ENCODE measurements at regions not wholly inside any gene's neighbourhood (a gene's known extent, or its start where the extent isn't known, plus 50 kb on each side); places are given as distances from the start of the nearest gene placed in this dataset.

DNA sequence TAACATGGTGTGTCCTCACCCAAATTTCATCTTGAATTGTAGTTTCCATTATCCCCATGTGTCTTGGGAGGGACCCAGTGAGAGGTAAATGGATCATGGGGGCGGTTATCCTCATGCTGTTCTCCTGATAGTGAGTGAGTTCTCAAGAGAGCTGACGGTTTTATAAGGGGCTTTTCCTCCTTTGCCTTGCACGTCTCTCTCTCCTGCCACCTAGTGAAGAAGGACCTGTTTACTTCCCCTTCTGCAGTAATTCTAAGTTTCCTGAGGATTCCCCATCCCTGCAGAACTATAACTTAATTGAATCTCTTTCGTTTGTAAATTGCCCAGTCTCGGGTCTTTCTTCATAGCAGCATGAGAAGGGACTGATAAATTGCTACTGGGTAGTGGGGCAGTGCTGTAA lies 789.3 kb downstream of the FRK start:
- TF ChIP-seq EZH2phosphoT487 (IDR thresholded peaks at IDR 0.05): no peak
- TF ChIP-seq, protein P1, sequence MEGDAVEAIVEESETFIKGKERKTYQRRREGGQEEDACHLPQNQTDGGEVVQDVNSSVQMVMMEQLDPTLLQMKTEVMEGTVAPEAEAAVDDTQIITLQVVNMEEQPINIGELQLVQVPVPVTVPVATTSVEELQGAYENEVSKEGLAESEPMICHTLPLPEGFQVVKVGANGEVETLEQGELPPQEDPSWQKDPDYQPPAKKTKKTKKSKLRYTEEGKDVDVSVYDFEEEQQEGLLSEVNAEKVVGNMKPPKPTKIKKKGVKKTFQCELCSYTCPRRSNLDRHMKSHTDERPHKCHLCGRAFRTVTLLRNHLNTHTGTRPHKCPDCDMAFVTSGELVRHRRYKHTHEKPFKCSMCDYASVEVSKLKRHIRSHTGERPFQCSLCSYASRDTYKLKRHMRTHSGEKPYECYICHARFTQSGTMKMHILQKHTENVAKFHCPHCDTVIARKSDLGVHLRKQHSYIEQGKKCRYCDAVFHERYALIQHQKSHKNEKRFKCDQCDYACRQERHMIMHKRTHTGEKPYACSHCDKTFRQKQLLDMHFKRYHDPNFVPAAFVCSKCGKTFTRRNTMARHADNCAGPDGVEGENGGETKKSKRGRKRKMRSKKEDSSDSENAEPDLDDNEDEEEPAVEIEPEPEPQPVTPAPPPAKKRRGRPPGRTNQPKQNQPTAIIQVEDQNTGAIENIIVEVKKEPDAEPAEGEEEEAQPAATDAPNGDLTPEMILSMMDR (IDR thresholded peaks at IDR 0.05): peak; percentile 41
- DNase-seq (ENCODE audit: low spot score): peak; percentile 39
- Mint-ChIP-seq H3K27me3 (ENCODE audit: insufficient read depth, low read depth) (no peaks in the 10 kb centered on the region), H3K4me3 (no peak overlapping the region), H3K36me3 (no peaks in the 10 kb centered on the region), H3K4me1 (no peaks in the 10 kb centered on the region), H3K27ac (no peak overlapping the region), H3K9me3 (peaks cover 5% of the 10 kb centered on the region)
- Histone ChIP-seq H3K4me3 (no peak overlapping the region), H3K4me1 (peaks cover 3% of the 10 kb centered on the region), H3K9me3 (ENCODE audit: low read depth) (no peaks in the 10 kb centered on the region), H3K4me2 (no peak overlapping the region), H3K27ac (no peak overlapping the region), H3F3A (ENCODE audit: low read depth) (no peaks in the 10 kb centered on the region), H4K20me1 (ENCODE audit: low read depth) (no peaks in the 10 kb centered on the region), H3K79me2 (ENCODE audit: low read depth) (no peaks in the 10 kb centered on the region), H3K36me3 (no peaks in the 10 kb centered on the region), H3K9ac (no peak overlapping the region), H2AFZ (replicated peaks) (peak overlapping the region; percentile 46), H3K27me3 (no peaks in the 10 kb centered on the region)

DNA sequence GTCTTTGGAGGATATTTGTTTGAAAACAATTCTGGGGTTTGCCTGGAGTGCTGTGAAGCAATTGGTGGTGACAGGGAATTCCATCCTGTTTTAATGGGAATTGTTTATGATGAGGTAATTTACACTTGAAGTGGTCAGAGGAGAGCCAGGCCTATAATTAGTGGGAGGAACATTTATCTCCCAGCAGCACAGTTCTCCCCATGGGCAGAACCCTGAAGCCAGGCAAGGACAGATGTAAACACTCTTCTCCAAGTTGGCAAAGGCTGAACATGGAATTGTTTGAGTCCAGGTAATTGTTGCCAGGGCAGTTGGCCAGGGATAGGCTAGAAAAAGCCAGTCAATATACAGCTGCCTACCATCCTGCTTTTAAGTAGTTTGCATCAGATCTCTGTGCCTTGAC lies 789.7 kb downstream of the FRK start:
- H3K9me3 ChIP-seq (ENCODE audit: low read depth): no peaks in the 10 kb centered on the region
- Mint-ChIP-seq H3K36me3 (no peaks in the 10 kb centered on the region), H3K4me1 (no peaks in the 10 kb centered on the region), H3K27ac (no peak overlapping the region), H3K4me3 (no peak overlapping the region), H3K9me3 (peaks cover 5% of the 10 kb centered on the region), H3K27me3 (ENCODE audit: insufficient read depth, low read depth) (no peaks in the 10 kb centered on the region)
- H2AFZ ChIP-seq (replicated peaks): peak overlapping the region; percentile 46
- H4K20me1 ChIP-seq (ENCODE audit: low read depth): no peaks in the 10 kb centered on the region
- H3K9ac ChIP-seq: no peak overlapping the region
- no peak overlapping the region for H3K4me2 ChIP-seq
- H3F3A ChIP-seq (ENCODE audit: low read depth): no peaks in the 10 kb centered on the region
- H3K4me3 ChIP-seq: no peak overlapping the region
- no peaks in the 10 kb centered on the region for H3K36me3 ChIP-seq
- H3K79me2 ChIP-seq (ENCODE audit: low read depth): no peaks in the 10 kb centered on the region
- TF ChIP-seq EZH2 (IDR thresholded peaks at IDR 0.05): no peak
- no peak for TF ChIP-seq EZH2phosphoT487 (IDR thresholded peaks at IDR 0.05)
- TF ChIP-seq, protein P1 (IDR thresholded peaks at IDR 0.05): no peak
- peaks cover 3% of the 10 kb centered on the region for H3K4me1 ChIP-seq
- H3K27ac ChIP-seq: no peak overlapping the region
- H3K27me3 ChIP-seq: no peaks in the 10 kb centered on the region
- no peak for DNase-seq (ENCODE audit: low spot score)

GRCh38 chr6:115241373-115241772 lies 819.3 kb downstream of the FRK start:
- H3F3A ChIP-seq (ENCODE audit: low read depth): no peaks in the 10 kb centered on the region
- no peak for DNase-seq (ENCODE audit: low spot score)
- H3K9me3 Mint-ChIP-seq: peaks cover 2% of the 10 kb centered on the region
- H3K9ac ChIP-seq: no peak overlapping the region
- no peaks in the 10 kb centered on the region for H3K36me3 Mint-ChIP-seq
- no peak overlapping the region for H3K27ac Mint-ChIP-seq
- H2AFZ ChIP-seq (replicated peaks): no peak overlapping the region
- no peak overlapping the region for H3K4me2 ChIP-seq
- TF ChIP-seq EZH2 (IDR thresholded peaks at IDR 0.05) (no peak), EZH2phosphoT487 (IDR thresholded peaks at IDR 0.05) (no peak)
- TF ChIP-seq, protein P1 (IDR thresholded peaks at IDR 0.05): no peak
- H4K20me1 ChIP-seq (ENCODE audit: low read depth): no peaks in the 10 kb centered on the region
- H3K79me2 ChIP-seq (ENCODE audit: low read depth): no peaks in the 10 kb centered on the region
- H3K36me3 ChIP-seq: no peaks in the 10 kb centered on the region
- no peak overlapping the region for H3K4me3 ChIP-seq
- no peaks in the 10 kb centered on the region for H3K4me1 Mint-ChIP-seq
- H3K27ac ChIP-seq: no peak overlapping the region
- peaks cover 4% of the 10 kb centered on the region for H3K27me3 Mint-ChIP-seq (ENCODE audit: insufficient read depth, low read depth)
- no peaks in the 10 kb centered on the region for H3K4me1 ChIP-seq
- no peaks in the 10 kb centered on the region for H3K9me3 ChIP-seq (ENCODE audit: low read depth)
- H3K4me3 Mint-ChIP-seq: no peak overlapping the region
- no peaks in the 10 kb centered on the region for H3K27me3 ChIP-seq

Data from neural progenitor cell (in vitro differentiated cells).